Neural cell (in vitro differentiated cells): ENCODE measurements at regions not wholly inside any gene's neighbourhood (a gene's known extent, or its start where the extent isn't known, plus 50 kb on each side); places are given as distances from the start of the nearest gene placed in this dataset.

ENCODE experiments used
- H2AFZ ChIP-seq: fragments of 200-600, 300-800 bp; sonication (generic), shearing (Covaris generic); 2 replicates; pipeline ENCODE4 v1.6.0; 2014; ENCODE audit warnings: low read depth, mild to moderate bottlenecking, antibody characterized with exemption, low read length, moderate library complexity
- H3F3A ChIP-seq: fragments of 200-600 bp; shearing (Covaris generic); 2 replicates; pipeline ENCODE4 v1.6.1; 2016; ENCODE audit warnings: mild to moderate bottlenecking, moderate library complexity, mixed read lengths, antibody characterized with exemption, low read length; ENCODE audit not compliant: insufficient read depth, poor library complexity, severe bottlenecking
- H3K27ac ChIP-seq: fragments of 200-600, 300-800 bp; sonication (generic), shearing (Covaris generic); 2 replicates; pipeline ENCODE4 v1.5.1; 2014; ENCODE audit warnings: mild to moderate bottlenecking, low read length, moderate library complexity
- H3K27me3 ChIP-seq: fragments of 300-800, 200-600 bp; sonication (generic), shearing (Covaris generic); 2 replicates; pipeline ENCODE4 v1.6.0; 2014; ENCODE audit warnings: mild to moderate bottlenecking, low read depth, low read length, moderate library complexity; ENCODE audit not compliant: insufficient read depth
- H3K36me3 ChIP-seq: fragments of 300-800, 200-600 bp; sonication (generic), shearing (Covaris generic); 2 replicates; pipeline ENCODE4 v1.5.1; 2014; ENCODE audit warnings: mild to moderate bottlenecking, antibody characterized with exemption, low read length, moderate library complexity; ENCODE audit not compliant: insufficient read depth
- H3K4me2 ChIP-seq: fragments of 300-800, 200-600 bp; sonication (generic), shearing (Covaris generic); 2 replicates; pipeline ENCODE4 v1.6.0; 2014; ENCODE audit warnings: mild to moderate bottlenecking, low read length
- H3K4me3 ChIP-seq: fragments of 300-800, 200-600 bp; sonication (generic), shearing (Covaris generic); 2 replicates; pipeline ENCODE4 v1.5.1; 2014; ENCODE audit warnings: mild to moderate bottlenecking, low read length, moderate library complexity
- H3K79me2 ChIP-seq: fragments of 200-600 bp; shearing (Covaris generic); replicated peaks from 2 replicates; pipeline ENCODE4 v1.6.0; 2014; ENCODE audit warnings: mild to moderate bottlenecking, low read length, moderate library complexity; ENCODE audit not compliant: insufficient read depth
- H3K9ac ChIP-seq: fragments of 300-800, 200-600 bp; sonication (generic), shearing (Covaris generic); 2 replicates; pipeline ENCODE4 v1.6.1; 2016; ENCODE audit warnings: mild to moderate bottlenecking, low read length, mixed read lengths
- H3K9me2 ChIP-seq: fragments of 200-600 bp; shearing (Covaris generic); 2 replicates; pipeline ENCODE4 v1.6.1; 2016; ENCODE audit warnings: mild to moderate bottlenecking, low read length, mixed read lengths; ENCODE audit not compliant: insufficient read depth
- H3K9me3 ChIP-seq: fragments of 200-600, 300-800 bp; sonication (generic), shearing (Covaris generic); 2 replicates; pipeline ENCODE4 v1.6.1; 2016; ENCODE audit warnings: mild to moderate bottlenecking, mixed run types, low read length, moderate library complexity, mixed read lengths
- H4K20me1 ChIP-seq: fragments of 200-600 bp; shearing (Covaris generic); 2 replicates; pipeline ENCODE4 v1.6.1; 2016; ENCODE audit warnings: mild to moderate bottlenecking, mixed run types; ENCODE audit not compliant: insufficient read depth
- EP300 ChIP-seq: fragments of 450-650 bp; conservative IDR thresholded peaks from 2 replicates; pipeline ENCODE4 v1.6.1; 2014; ENCODE audit warnings: antibody characterized with exemption, mild to moderate bottlenecking, moderate library complexity; ENCODE audit not compliant: poor library complexity, severe bottlenecking
- EZH2 ChIP-seq: fragments of 200-600, 300-800 bp; shearing (Covaris generic), sonication (generic); IDR thresholded peaks from 2 replicates; pipeline ENCODE4 v1.6.1; 2014; ENCODE audit warnings: antibody characterized with exemption, low read length, borderline replicate concordance, mild to moderate bottlenecking; ENCODE audit not compliant: insufficient read depth, poor library complexity, severe bottlenecking
- MXI1 ChIP-seq: fragments of 450-650 bp; conservative IDR thresholded peaks from 2 replicates; pipeline ENCODE4 v1.6.1; 2014; ENCODE audit warnings: antibody characterized with exemption, mild to moderate bottlenecking; ENCODE audit not compliant: poor library complexity, severe bottlenecking
- POLR2AphosphoS5 ChIP-seq: IDR thresholded peaks from 2 replicates; pipeline ENCODE4 v1.6.1; 2012
- RAD21 ChIP-seq: fragments of 450-650 bp; conservative IDR thresholded peaks from 2 replicates; pipeline ENCODE4 v1.6.1; 2014; ENCODE audit warnings: antibody characterized with exemption, mild to moderate bottlenecking, moderate library complexity
- REST ChIP-seq: IDR thresholded peaks from 2 replicates; pipeline ENCODE4 v1.6.1; 2012; ENCODE audit warnings: borderline replicate concordance
- SMC3 ChIP-seq: fragments of 450-650 bp; conservative IDR thresholded peaks from 2 replicates; pipeline ENCODE4 v1.6.1; 2014; ENCODE audit warnings: antibody characterized with exemption, mild to moderate bottlenecking, moderate library complexity; ENCODE audit not compliant: poor library complexity
- TAF1 ChIP-seq: IDR thresholded peaks from 2 replicates; pipeline ENCODE4 v1.6.1; 2012; ENCODE audit warnings: low read depth
- TF ChIP-seq, protein P1 (sequence below): fragments of 450-650 bp; IDR thresholded peaks from 2 replicates; pipeline ENCODE4 v1.5.1; 2014; ENCODE audit warnings: antibody characterized with exemption, mild to moderate bottlenecking, moderate library complexity; ENCODE audit not compliant: poor library complexity, severe bottlenecking

DNA sequence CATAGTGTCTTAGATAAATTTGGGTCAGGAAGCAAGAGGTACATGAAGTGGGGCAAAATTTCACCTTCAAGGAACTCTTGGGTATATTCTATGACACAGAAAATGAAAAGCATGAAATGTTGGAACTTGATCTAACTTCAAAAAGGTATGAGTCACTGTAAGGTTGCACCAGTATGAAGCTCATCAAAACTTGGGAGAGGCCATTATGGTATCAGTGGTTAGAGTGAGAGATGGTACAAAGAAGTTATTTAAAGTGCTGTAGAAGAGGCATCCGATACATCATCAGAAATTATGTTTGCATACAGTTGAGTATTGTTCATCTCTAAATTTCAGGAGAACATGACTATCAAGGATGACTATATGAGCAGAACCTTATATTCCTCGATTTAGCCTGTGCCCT, 302.9 kb upstream of the SUCLG2 start:
- H3K27me3 ChIP-seq, result no peaks in the 10 kb centered on the region
- no peaks in the 10 kb centered on the region for H4K20me1 ChIP-seq
- H3K79me2 ChIP-seq, result no peaks in the 10 kb centered on the region
- TF ChIP-seq REST (no peak), RAD21 (no peak), EZH2 (no peak), SMC3 (no peak), TAF1 (no peak), EP300 (no peak), POLR2AphosphoS5 (no peak), MXI1 (no peak)
- TF ChIP-seq, protein P1, sequence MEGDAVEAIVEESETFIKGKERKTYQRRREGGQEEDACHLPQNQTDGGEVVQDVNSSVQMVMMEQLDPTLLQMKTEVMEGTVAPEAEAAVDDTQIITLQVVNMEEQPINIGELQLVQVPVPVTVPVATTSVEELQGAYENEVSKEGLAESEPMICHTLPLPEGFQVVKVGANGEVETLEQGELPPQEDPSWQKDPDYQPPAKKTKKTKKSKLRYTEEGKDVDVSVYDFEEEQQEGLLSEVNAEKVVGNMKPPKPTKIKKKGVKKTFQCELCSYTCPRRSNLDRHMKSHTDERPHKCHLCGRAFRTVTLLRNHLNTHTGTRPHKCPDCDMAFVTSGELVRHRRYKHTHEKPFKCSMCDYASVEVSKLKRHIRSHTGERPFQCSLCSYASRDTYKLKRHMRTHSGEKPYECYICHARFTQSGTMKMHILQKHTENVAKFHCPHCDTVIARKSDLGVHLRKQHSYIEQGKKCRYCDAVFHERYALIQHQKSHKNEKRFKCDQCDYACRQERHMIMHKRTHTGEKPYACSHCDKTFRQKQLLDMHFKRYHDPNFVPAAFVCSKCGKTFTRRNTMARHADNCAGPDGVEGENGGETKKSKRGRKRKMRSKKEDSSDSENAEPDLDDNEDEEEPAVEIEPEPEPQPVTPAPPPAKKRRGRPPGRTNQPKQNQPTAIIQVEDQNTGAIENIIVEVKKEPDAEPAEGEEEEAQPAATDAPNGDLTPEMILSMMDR, result no peak
- no peak overlapping the region for H3K27ac ChIP-seq
- no peaks in the 10 kb centered on the region for H3F3A ChIP-seq
- H3K9me3 ChIP-seq, result no peaks in the 10 kb centered on the region
- no peak overlapping the region for H3K4me2 ChIP-seq
- no peak overlapping the region for H2AFZ ChIP-seq
- H3K9ac ChIP-seq, result no peak overlapping the region
- H3K9me2 ChIP-seq, result no peaks in the 10 kb centered on the region
- no peaks in the 10 kb centered on the region for H3K36me3 ChIP-seq
- H3K4me3 ChIP-seq, result no peak overlapping the region

DNA sequence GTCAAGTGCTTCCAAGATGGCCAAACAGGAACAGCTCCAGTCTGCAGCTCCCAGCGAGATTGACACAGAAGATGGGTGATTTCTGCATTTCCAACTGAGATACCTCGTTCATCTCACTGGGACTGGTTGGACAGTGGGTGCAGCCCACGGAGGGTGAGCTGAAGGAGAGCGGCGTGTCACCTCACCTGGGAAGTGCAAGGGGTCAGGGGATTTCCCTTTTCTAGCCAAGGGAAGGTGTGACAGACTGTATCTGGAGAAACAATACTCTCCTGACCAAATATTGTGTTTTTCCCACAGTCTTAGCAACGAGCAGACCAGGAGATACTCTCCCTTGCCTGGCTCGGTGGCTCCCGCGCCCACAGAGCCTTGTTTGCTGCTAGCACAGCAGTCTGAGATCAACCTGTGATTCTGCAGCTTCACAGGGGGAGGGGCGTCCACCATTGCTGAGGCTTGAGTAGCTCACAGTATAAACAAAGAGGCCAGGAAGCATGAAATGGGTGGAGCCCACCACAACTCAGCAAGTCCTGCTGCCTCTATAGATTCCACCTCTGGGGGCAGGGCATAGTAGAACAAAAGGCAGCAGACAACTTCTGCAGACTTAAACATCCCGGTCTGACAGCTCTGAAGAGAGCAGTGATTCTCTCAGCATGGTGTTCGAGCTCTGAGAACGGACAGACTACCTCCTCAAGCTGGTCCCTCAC, 293.5 kb upstream of the SUCLG2 start:
- Histone ChIP-seq H3K9ac (no peak overlapping the region), H3K27ac (no peak overlapping the region), H3K36me3 (no peaks in the 10 kb centered on the region), H3K27me3 (no peaks in the 10 kb centered on the region), H4K20me1 (no peaks in the 10 kb centered on the region), H3K4me2 (no peak overlapping the region), H3K9me3 (no peaks in the 10 kb centered on the region), H3K9me2 (no peaks in the 10 kb centered on the region), H3K79me2 (no peaks in the 10 kb centered on the region), H3F3A (no peaks in the 10 kb centered on the region), H3K4me3 (no peak overlapping the region), H2AFZ (no peak overlapping the region)
- TF ChIP-seq MXI1, result no peak
- TF ChIP-seq RAD21, result no peak
- TF ChIP-seq SMC3, result no peak
- TF ChIP-seq TAF1, result no peak
- no peak for TF ChIP-seq EP300
- TF ChIP-seq, protein P1, result no peak
- TF ChIP-seq REST, result no peak
- no peak for TF ChIP-seq POLR2AphosphoS5
- TF ChIP-seq EZH2, result no peak
